ENCODE measurements at regions not wholly inside any gene's neighbourhood (a gene's known extent, or its start where the extent isn't known, plus 50 kb on each side); places are given as distances from the start of the nearest gene placed in this dataset.

DNA sequence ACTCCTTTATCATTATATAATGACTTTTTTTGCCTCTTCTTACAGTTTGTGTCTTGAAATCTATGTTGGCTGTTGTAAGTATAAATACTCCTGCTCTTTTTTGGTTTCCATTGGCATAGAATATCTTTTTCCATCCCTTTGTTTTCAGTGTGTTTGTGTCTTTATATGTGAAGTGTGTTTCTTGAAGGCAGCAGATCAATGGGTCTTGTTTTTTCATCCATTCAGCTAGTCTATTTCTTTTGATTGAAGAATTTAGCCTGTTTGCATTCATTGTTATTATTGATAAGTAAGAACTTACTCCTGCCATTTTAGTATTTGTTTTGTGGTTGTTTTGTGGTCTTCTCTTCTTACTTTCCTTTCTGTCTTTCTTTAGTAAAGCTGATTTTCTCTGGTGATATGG, 322.8 kb downstream of the PLA2G4A start:
- TF ChIP-seq POLR2A (IDR thresholded peaks at IDR 0.05): no peak
- TF ChIP-seq CTCF (IDR thresholded peaks at IDR 0.05): no peak
- Histone ChIP-seq H3K27ac (no peak overlapping the region), H3K27me3 (no peaks in the 10 kb centered on the region), H3K4me3 (no peak overlapping the region), H3K36me3 (replicated peaks in 1 of 2; ENCODE audit: insufficient read depth in 1 of 2, low read depth in 2 of 2) (no peaks in the 10 kb centered on the region), H3K4me1 (no peaks in the 10 kb centered on the region), H3K9me3 (no peaks in the 10 kb centered on the region)
- DNase-seq (no peak), ATAC-seq (no peak)
- intact Hi-C loops (cut with DNase I): no loop called here

DNA sequence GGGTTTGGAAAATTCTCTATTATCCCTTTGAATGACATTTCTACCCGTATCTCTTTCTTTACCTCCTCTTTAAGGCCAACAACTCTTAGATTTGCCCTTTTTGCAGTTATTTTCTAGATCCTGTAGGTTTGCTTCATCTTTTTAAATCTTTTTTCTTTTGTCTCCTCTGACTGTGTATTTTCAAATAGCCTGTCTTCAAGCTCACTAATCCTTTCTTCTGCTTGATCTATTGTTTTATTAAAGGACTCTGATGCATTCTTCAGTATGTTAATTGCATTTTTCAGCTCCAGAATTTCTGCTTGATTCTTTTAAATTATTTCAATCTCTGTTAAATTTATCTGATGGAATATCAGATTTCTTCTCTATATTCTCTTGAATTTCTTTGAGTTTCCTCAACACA, 324.3 kb downstream of the PLA2G4A start:
- Histone ChIP-seq H3K27me3 (no peaks in the 10 kb centered on the region), H3K4me3 (no peak overlapping the region), H3K9me3 (no peaks in the 10 kb centered on the region), H3K27ac (no peak overlapping the region), H3K36me3 (replicated peaks in 1 of 2; ENCODE audit: insufficient read depth in 1 of 2, low read depth in 2 of 2) (no peaks in the 10 kb centered on the region), H3K4me1 (no peaks in the 10 kb centered on the region)
- no peak for TF ChIP-seq CTCF (IDR thresholded peaks at IDR 0.05)
- no peak for TF ChIP-seq POLR2A (IDR thresholded peaks at IDR 0.05)
- WGBS, 2 donors: 0 to 33% methylated on average over 1 of the region's 1 CpG
- no peak for DNase-seq
- intact Hi-C loops (cut with DNase I): no loop called here
- ATAC-seq: no peak

- Histone ChIP-seq H3K4me1 (no peaks in the 10 kb centered on the region), H3K36me3 (replicated peaks in 1 of 2; ENCODE audit: insufficient read depth in 1 of 2, low read depth in 2 of 2) (no peaks in the 10 kb centered on the region), H3K9me3 (no peaks in the 10 kb centered on the region), H3K4me3 (no peak overlapping the region), H3K27me3 (no peaks in the 10 kb centered on the region), H3K27ac (no peak overlapping the region)
- 35 to 38% methylated on average over 1 of the region's 1 CpG for WGBS, 2 donors
- no peak for TF ChIP-seq CTCF (IDR thresholded peaks at IDR 0.05)
- TF ChIP-seq POLR2A (IDR thresholded peaks at IDR 0.05): no peak
- intact Hi-C loops (cut with DNase I): no loop called here
- DNase-seq: no peak
- ATAC-seq: no peak
Observed at GRCh38 chr1:187157115-187157514, 328.4 kb downstream of the PLA2G4A start.

GRCh38 chr1:187157552-187157951, 328.8 kb downstream of the PLA2G4A start:
- Histone ChIP-seq H3K4me3 (no peak overlapping the region), H3K9me3 (no peaks in the 10 kb centered on the region), H3K27ac (no peak overlapping the region), H3K27me3 (no peaks in the 10 kb centered on the region), H3K36me3 (replicated peaks in 1 of 2; ENCODE audit: insufficient read depth in 1 of 2, low read depth in 2 of 2) (no peaks in the 10 kb centered on the region), H3K4me1 (no peaks in the 10 kb centered on the region)
- ATAC-seq: no peak
- WGBS, 2 donors: 39 to 63% methylated on average over 2 of the region's 2 CpGs
- intact Hi-C loops (cut with DNase I): no loop called here
- TF ChIP-seq CTCF (IDR thresholded peaks at IDR 0.05) (no peak), POLR2A (IDR thresholded peaks at IDR 0.05) (no peak)
- DNase-seq: no peak

- Histone ChIP-seq H3K9me3 (no peaks in the 10 kb centered on the region), H3K4me3 (no peak overlapping the region), H3K27me3 (no peaks in the 10 kb centered on the region), H3K4me1 (no peaks in the 10 kb centered on the region), H3K36me3 (replicated peaks in 1 of 2; ENCODE audit: insufficient read depth in 1 of 2, low read depth in 2 of 2) (no peaks in the 10 kb centered on the region), H3K27ac (no peak overlapping the region)
- TF ChIP-seq POLR2A (IDR thresholded peaks at IDR 0.05): no peak
- ATAC-seq: no peak
- DNase-seq: no peak
- intact Hi-C loops (cut with DNase I): no loop called here
Observed at GRCh38 chr1:187167555-187167954, 338.8 kb downstream of the PLA2G4A start.

Data from body of pancreas (tissue), 4 donors.